ENCODE measurements at regions not wholly inside any gene's neighbourhood (a gene's known extent, or its start where the extent isn't known, plus 50 kb on each side); places are given as distances from the start of the nearest gene placed in this dataset.

DNA sequence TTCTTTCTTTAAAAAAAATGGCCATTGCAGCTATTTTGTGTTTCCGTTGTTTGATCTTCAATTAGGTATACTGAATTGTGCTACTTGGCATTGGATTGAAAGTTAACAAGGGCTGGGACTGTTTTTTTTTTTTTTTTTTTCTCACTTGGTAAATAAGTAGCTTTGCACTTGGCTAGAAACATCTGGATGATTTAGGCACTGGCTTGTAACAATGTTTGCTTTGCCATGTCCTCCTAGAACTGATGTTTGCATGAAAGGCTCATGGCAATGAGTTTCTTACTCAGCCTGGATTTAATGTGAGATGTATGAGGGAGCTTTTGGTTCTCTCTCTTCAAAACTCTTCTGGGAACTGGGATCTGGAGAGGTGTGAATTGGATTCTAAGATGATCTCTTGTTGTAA is 414.1 kb downstream of the CDH26 start:
- DNase-seq: no peak

GRCh38 chr20:60372822-60373221 is 414.6 kb downstream of the CDH26 start:
- no peak for DNase-seq

DNA sequence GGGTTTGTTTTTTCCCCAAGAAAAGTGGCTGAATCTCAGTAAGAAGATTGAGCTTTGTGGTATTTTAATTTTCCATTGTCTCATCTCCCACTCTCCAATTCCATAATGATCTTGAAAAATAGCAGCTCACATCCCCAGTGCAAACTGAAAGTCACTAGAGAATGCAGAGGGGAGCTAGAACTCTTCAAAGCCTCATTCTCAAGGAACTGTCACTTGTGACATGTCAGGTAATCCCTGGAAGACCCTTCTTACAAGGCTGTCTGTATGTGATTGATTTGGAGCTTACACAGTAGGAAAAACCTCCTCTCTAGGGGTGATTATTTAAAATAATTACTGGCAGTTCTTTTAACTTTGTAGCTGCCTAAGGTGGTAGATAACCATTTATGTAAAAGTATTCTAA is 420.4 kb downstream of the CDH26 start:
- DNase-seq: no peak

GRCh38 chr20:60381643-60382400 is 423.6 kb downstream of the CDH26 start:
- no peak for DNase-seq

- no peak for DNase-seq
Measured at GRCh38 chr20:60389441-60389840, 431.2 kb downstream of the CDH26 start.

GRCh38 chr20:60389882-60390281 is 431.7 kb downstream of the CDH26 start:
- no peak for DNase-seq

GRCh38 chr20:60395991-60396390 is 437.8 kb downstream of the CDH26 start:
- no peak for DNase-seq

GRCh38 chr20:60400567-60400966 is 442.3 kb downstream of the CDH26 start:
- DNase-seq: no peak

GRCh38 chr20:60402189-60403058 is 444.2 kb downstream of the CDH26 start:
- DNase-seq: no peak

- DNase-seq: no peak
Measured at GRCh38 chr20:60403105-60403741, 445.0 kb downstream of the CDH26 start.

DNA sequence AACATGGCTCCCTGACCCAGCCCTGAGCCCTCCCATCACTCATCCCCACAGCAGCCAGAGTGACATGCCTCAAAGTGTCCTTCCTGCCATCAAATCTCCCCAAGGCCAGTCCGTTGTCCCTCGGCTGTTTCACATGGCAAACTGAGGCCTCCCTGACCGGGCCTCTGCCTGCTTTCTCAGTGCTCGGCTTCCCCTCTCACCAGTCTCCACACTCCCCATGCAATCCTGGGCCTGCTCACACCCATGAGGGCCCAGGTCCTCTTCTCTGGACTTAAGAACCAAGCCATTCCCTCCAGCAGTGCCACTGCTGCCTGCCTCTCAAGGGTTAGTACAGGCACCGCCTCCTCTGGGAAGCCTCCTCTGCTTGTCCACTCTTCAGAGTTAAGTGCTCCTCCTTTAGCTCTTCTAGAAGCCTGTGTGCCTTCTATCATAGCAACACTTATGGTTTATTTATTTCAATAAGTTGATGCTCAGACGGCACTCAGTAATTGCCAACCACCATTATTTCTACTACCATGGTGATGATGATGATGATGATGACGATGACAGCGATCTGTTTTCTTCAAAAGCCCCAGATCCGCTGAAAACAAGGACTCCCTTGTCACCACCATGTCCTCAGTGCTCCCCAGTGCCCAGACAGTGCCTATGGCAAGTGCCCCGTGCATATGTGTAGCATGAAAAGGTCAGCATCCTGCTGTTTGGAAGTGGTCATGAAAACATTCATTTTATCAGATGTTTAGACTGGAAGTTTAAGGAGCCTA is 449.0 kb downstream of the CDH26 start:
- DNase-seq: no peak

GRCh38 chr20:60407938-60408337 is 449.7 kb downstream of the CDH26 start:
- DNase-seq: no peak

DNA sequence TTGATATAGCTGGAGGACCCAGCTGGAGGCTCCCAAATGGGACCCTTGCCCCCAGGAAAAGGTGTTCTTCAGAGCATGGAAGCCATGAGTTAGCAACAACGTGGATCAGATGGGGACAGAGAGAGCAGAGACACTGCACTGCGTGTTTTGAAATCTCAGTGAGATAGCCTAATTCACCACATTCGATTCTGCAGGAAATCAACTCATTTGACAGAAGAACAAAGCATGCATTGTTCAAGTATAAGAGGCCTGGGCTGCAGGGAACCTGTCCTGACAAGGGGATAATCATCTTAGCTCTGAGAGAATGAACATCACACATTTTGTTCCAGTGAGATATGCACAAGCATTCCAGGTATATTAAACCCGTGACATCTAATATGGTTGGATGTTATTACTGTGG is 450.2 kb downstream of the CDH26 start:
- no peak for DNase-seq

DNA sequence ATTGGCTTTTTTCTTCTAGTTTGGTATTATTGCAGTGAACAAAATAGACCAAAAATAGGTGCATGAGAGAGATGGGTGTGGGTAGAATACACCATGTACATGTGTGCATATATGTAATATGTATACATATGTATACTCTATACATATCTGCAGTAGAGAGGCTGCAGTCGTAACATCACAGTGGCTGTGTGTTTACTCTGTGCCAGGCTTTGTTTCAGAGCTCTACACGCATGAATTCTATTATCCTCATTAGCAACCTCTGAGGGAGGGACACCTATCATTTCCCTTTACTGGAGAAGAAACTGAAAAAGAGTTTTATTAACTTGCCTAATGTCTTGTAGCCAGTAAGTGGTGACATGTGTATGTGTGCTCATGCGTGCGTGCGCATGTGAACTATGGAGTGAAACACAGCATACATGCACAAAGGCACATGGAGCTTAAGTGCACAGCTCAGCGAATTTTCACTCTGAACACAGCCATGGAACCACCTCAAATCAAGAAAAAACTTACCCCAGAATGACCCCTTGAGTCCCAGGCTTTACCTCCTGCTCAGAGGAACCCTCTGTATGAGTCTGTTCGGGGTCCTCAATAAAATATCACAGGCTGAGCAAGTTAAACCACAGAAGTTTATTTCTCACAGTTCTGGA is 452.5 kb downstream of the CDH26 start:
- DNase-seq: no peak

DNA sequence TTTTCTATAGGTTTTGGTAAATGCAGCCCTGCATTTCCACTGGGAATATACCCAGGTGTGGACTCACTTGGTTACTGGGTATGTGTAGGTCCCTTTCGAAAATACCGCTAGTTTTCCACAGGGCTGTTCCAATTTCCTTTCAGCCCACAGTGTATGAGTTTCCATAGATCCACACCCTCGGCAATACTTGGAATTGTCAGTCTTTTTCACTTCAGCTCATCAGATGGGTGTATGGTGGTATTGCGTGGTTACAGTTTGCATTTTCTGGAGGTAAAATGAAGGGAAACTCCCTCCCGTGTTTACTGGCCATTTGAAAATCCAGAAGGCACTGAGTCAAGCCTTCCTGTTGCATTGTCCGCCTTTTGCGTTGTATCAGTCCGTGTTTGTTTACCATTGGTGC is 453.6 kb downstream of the CDH26 start:
- DNase-seq: no peak

DNA sequence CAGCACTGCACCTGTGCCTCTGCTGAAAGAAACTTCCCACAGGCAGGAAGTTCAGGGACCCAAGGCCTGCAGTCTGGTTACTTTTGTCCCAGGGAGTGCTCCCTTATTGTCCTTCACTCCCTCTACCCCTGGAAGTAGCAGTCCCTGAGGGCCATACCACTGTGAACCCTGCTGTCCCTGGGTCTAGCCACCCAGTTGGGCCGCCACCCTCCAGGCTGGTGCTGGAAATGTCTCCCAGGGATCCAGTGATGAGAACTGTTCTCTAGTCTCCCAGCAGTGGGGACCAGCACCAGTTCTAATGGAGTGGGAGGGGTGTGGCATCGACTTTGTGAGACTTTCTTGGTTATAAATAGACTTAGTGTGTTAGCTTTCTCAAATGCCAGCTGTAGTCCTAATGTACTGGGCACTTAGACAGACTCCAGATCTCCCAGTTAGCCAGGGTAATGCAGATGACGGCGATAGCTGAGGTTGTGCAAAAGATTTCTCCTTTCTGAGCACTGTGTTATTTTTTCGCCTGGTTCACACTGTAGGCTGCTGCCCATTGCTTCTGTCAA is 462.5 kb downstream of the CDH26 start:
- DNase-seq: no peak

DNA sequence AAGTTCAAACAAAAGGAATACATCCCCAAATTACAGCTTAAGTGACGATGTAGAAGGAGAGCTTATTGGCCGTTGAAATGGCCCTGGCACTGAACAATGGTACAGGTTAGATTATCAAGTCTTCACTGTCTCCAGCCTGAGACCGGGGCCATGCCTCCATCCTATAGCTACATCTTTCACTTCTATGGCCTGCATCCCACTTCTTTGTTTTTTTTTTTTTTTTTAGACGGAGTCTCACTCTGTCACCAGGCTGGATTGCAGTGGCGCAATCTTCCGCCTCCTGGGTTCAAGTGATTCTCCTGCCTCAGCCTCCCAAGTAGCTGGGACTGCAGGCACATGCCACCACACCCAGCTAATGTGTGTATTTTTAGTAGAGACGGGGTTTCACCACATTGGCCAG is 464.6 kb downstream of the CDH26 start:
- DNase-seq: no peak

GRCh38 chr20:60424267-60424902 is 466.2 kb downstream of the CDH26 start:
- DNase-seq: no peak

DNA sequence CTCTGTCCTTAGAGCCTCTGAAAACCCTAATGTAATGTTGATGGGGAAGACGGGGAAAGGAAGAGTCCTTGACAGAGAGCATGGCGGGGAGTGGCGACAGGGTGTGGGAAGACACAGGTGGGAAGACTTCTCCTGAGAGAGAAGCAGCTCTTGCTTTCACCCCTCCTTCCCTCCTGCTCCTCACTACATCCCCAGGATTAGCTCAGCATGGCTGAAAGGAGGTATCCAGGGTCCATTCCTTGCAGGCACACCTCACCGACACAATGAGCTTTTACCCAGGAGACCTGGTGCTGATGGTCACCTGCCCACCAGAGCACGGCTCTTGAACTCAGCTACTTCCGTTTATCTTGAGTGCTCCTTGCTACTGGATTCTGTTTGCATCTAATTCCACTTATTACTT is 469.3 kb downstream of the CDH26 start:
- DNase-seq: no peak

- DNase-seq: no peak
Measured at GRCh38 chr20:60428651-60429050, 470.4 kb downstream of the CDH26 start.

- DNase-seq: no peak
Measured at GRCh38 chr20:60430516-60431001, 472.3 kb downstream of the CDH26 start.

Data from right kidney (tissue), 1 donor.